Sigmoid colon (tissue), 6 donors: ENCODE measurements at regions not wholly inside any gene's neighbourhood (a gene's known extent, or its start where the extent isn't known, plus 50 kb on each side); places are given as distances from the start of the nearest gene placed in this dataset.
A peak's percentile ranks its signal among the peaks of the same experiment; 100 is the strongest.

Source experiments
- DNase-seq: peaks from one replicate; pipeline ENCODE4 v3.0.0-alpha.2; 2019
- H3K27ac ChIP-seq, 4 donors: fragments of 200-600 bp; sonication (generic); one replicate each; pipeline ENCODE4 v1.5.1; 2016 to 2019; ENCODE audit warnings: mild to moderate bottlenecking in 1 of 4
- H3K27me3 ChIP-seq, 3 donors: fragments of 200-600 bp; sonication (generic); one replicate each; pipeline ENCODE4 v1.5.1; 2019; ENCODE audit warnings: mild to moderate bottlenecking in 1 of 3
- H3K36me3 ChIP-seq, 4 donors: fragments of 200-600 bp; sonication (generic); one replicate each; pipeline ENCODE4 v1.5.1; 2016 to 2019
- H3K4me1 ChIP-seq, 4 donors: fragments of 200-600 bp; sonication (generic); one replicate each; pipeline ENCODE4 v1.5.1; 2017 to 2019
- H3K4me3 ChIP-seq, 4 donors: fragments of 200-600 bp; sonication (generic); one replicate each; pipeline ENCODE4 v1.5.1; 2017 to 2019; ENCODE audit warnings: mild to moderate bottlenecking in 2 of 4, moderate library complexity in 1 of 4
- H3K9me3 ChIP-seq, 4 donors: fragments of 200-600 bp in 3 of 4; sonication (generic) in 3 of 4; one replicate each; pipeline versions ENCODE4 v1.5.1 to v1.6.1; 2013 to 2019
- CTCF ChIP-seq, 4 experiments: fragments of 450-650 bp in 3 of 4; fragments of 200-600 bp in 1 of 4; IDR thresholded peaks; one replicate each; pipeline ENCODE4 v1.5.1; 2016 to 2019; ENCODE audit warnings: antibody characterized with exemption in 4 of 4, mild to moderate bottlenecking in 3 of 4, moderate library complexity in 2 of 4
- EP300 ChIP-seq, 4 donors: sonication (generic); formaldehyde crosslinking; IDR thresholded peaks; one replicate each; pipeline ENCODE4 v1.6.1; 2017; ENCODE audit warnings: antibody characterized with exemption in 4 of 4
- POLR2A ChIP-seq, 2 donors: fragments of 450-650 bp; IDR thresholded peaks; one replicate each; pipeline ENCODE4 v1.6.1; 2016; ENCODE audit warnings: antibody characterized with exemption in 2 of 2, mild to moderate bottlenecking in 2 of 2, moderate library complexity in 2 of 2
- POLR2AphosphoS5 ChIP-seq, 4 donors: sonication (generic); formaldehyde crosslinking; IDR thresholded peaks; one replicate each; pipeline ENCODE4 v1.6.1; 2017; ENCODE audit warnings: antibody characterized with exemption in 4 of 4
- whole genome bisulfite sequencing, 2 donors: extraction: QIAGEN DNeasy Blood & Tissue Kit; methylation state at CpG; one replicate each; pipeline ENCODE4 v1.1.7; 2013; 5-methylcytosine and 5-hydroxymethylcytosine counted together
- intact Hi-C: fragments of 100-400 bp; cut with DNase I; formaldehyde crosslinking; loops from one replicate; pipeline ENCODE4 v1.15.1; 2023
- donor health status: healthy with polysubstance abuse.
- donor health status: healthy.

- Histone ChIP-seq H3K27me3 (no peaks in the 10 kb centered on the region), H3K4me3 (no peak overlapping the region), H3K27ac (no peak overlapping the region), H3K36me3 (no peaks in the 10 kb centered on the region), H3K4me1 (no peaks in the 10 kb centered on the region), H3K9me3 (no peaks in the 10 kb centered on the region)
- WGBS, 2 donors: 75 to 81% methylated on average over 4 of the region's 4 CpGs
- TF ChIP-seq EP300 (IDR thresholded peaks at IDR 0.05) (no peak), POLR2AphosphoS5 (IDR thresholded peaks at IDR 0.05) (no peak), CTCF (IDR thresholded peaks at IDR 0.05) (no peak), POLR2A (IDR thresholded peaks at IDR 0.05) (no peak)
- intact Hi-C loops: no loop called here
- DNase-seq: no peak
These were observed 431.6 kb downstream of the GABRG1 start for GRCh38 chr4:45692131-45692735.

- Histone ChIP-seq H3K27ac (no peak overlapping the region), H3K27me3 (no peaks in the 10 kb centered on the region), H3K4me3 (no peak overlapping the region), H3K36me3 (no peaks in the 10 kb centered on the region), H3K9me3 (no peaks in the 10 kb centered on the region), H3K4me1 (no peaks in the 10 kb centered on the region)
- TF ChIP-seq CTCF (IDR thresholded peaks at IDR 0.05) (no peak), POLR2AphosphoS5 (IDR thresholded peaks at IDR 0.05) (no peak), POLR2A (IDR thresholded peaks at IDR 0.05) (no peak), EP300 (IDR thresholded peaks at IDR 0.05) (no peak)
- DNase-seq: no peak
- WGBS, 2 donors: 43 to 51% methylated on average over 2 of the region's 2 CpGs
- intact Hi-C loops: no loop called here
These were observed 435.5 kb downstream of the GABRG1 start for GRCh38 chr4:45688341-45688740.

GRCh38 chr4:45679411-45679810 lies 444.4 kb downstream of the GABRG1 start:
- TF ChIP-seq EP300 (IDR thresholded peaks at IDR 0.05) (no peak), POLR2A (IDR thresholded peaks at IDR 0.05) (no peak), POLR2AphosphoS5 (IDR thresholded peaks at IDR 0.05) (no peak), CTCF (IDR thresholded peaks at IDR 0.05) (no peak)
- Histone ChIP-seq H3K27me3 (no peaks in the 10 kb centered on the region), H3K36me3 (no peaks in the 10 kb centered on the region), H3K4me1 (no peaks in the 10 kb centered on the region), H3K27ac (no peak overlapping the region), H3K4me3 (no peak overlapping the region), H3K9me3 (no peaks in the 10 kb centered on the region)
- DNase-seq: no peak
- 92 to 93% methylated on average over 2 of the region's 2 CpGs for WGBS, 2 donors
- intact Hi-C loops: no loop called here

- no peak for TF ChIP-seq POLR2AphosphoS5 (IDR thresholded peaks at IDR 0.05)
- no peak for TF ChIP-seq POLR2A (IDR thresholded peaks at IDR 0.05)
- no peak for TF ChIP-seq EP300 (IDR thresholded peaks at IDR 0.05)
- TF ChIP-seq CTCF (IDR thresholded peaks at IDR 0.05): no peak
- H3K4me3 ChIP-seq: no peak overlapping the region
- H3K9me3 ChIP-seq: no peaks in the 10 kb centered on the region
- intact Hi-C loops: no loop called here
- no peak overlapping the region for H3K27ac ChIP-seq
- WGBS, 2 donors: 56 to 62% methylated on average over 6 of the region's 6 CpGs
- no peak for DNase-seq
- no peaks in the 10 kb centered on the region for H3K36me3 ChIP-seq
- peaks cover 0 to 14% (median 11%) of the 10 kb centered on the region in 4 donors for H3K4me1 ChIP-seq
- H3K27me3 ChIP-seq: no peaks in the 10 kb centered on the region
These were observed 455.7 kb downstream of the GABRG1 start for GRCh38 chr4:45668128-45668527.

- Histone ChIP-seq H3K27ac (peak overlapping the region in 2 of 4 donors; percentile 5 to 18), H3K4me1 (peaks cover 0 to 20% (median 16%) of the 10 kb centered on the region in 4 donors), H3K36me3 (no peaks in the 10 kb centered on the region), H3K9me3 (no peaks in the 10 kb centered on the region), H3K27me3 (no peaks in the 10 kb centered on the region), H3K4me3 (no peak overlapping the region)
- TF ChIP-seq POLR2A (IDR thresholded peaks at IDR 0.05) (no peak), CTCF (IDR thresholded peaks at IDR 0.05) (no peak), POLR2AphosphoS5 (IDR thresholded peaks at IDR 0.05) (no peak), EP300 (IDR thresholded peaks at IDR 0.05) (no peak)
- intact Hi-C loops: no loop called here
- DNase-seq: no peak
- WGBS, 2 donors: 82 to 93% methylated on average over 2 of the region's 2 CpGs
These were observed 460.2 kb downstream of the GABRG1 start for GRCh38 chr4:45663628-45664081.
